Duodenal mucosa (tissue), 2 donors: ENCODE measurements at regions not wholly inside any gene's neighbourhood (a gene's known extent, or its start where the extent isn't known, plus 50 kb on each side); places are given as distances from the start of the nearest gene placed in this dataset.

Experiments
- H3K27ac ChIP-seq: one replicate; pipeline ENCODE4 v1.7.0; 2013; ENCODE audit warnings: low read depth, low read length
- H3K27me3 ChIP-seq, 2 donors: one replicate each; pipeline ENCODE4 v1.7.0; 2013; ENCODE audit warnings: low read length in 2 of 2, control low read depth in 1 of 2; ENCODE audit not compliant: insufficient read depth in 2 of 2, control insufficient read depth in 1 of 2
- H3K36me3 ChIP-seq, 2 donors: one replicate each; pipeline ENCODE4 v1.7.0; 2013; ENCODE audit warnings: low read length in 2 of 2, control low read depth in 1 of 2; ENCODE audit not compliant: insufficient read depth in 2 of 2, control insufficient read depth in 1 of 2
- H3K4me1 ChIP-seq, 2 donors: one replicate each; pipeline ENCODE4 v1.7.0; 2013; ENCODE audit warnings: low read length in 2 of 2, control low read depth in 1 of 2; ENCODE audit not compliant: insufficient read depth in 2 of 2, control insufficient read depth in 1 of 2
- H3K4me3 ChIP-seq, 2 donors: one replicate each; pipeline ENCODE4 v1.7.0; 2013; ENCODE audit warnings: low read length in 2 of 2, low read depth in 1 of 2
- H3K9ac ChIP-seq, 2 donors: one replicate each; pipeline ENCODE4 v1.7.0; 2013; ENCODE audit warnings: low read length in 2 of 2, low read depth in 1 of 2
- H3K9me3 ChIP-seq, 2 donors: one replicate each; pipeline ENCODE4 v1.7.0; 2013; ENCODE audit warnings: low read length in 2 of 2, control low read depth in 1 of 2; ENCODE audit not compliant: control insufficient read depth in 1 of 2

DNA sequence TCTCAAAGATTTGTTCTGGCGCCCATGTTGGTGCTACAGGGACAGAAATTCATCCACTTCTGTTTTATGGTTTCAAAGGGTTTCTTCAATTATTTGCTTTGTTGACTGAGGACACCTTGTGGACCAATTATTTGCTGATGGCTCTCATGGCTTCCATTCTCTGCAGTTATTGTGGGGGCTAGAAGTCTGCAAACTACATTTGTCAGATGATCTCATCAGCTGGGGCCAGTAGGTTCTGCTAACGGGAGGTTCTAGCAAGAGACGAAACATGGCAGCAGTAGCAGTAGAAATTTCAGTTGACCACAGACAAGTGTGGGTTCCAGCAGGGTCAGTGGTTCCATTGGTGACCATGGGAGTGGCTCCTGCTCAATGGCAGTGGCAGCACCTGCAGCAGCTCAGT lies 72.8 kb upstream of the BLCAP start:
- H3K27me3 ChIP-seq = peaks cover 8 to 25% of the 10 kb centered on the region in 2 donors
- no peaks in the 10 kb centered on the region for H3K36me3 ChIP-seq
- H3K4me1 ChIP-seq = no peaks in the 10 kb centered on the region
- H3K27ac ChIP-seq = no peak overlapping the region
- H3K9me3 ChIP-seq = no peaks in the 10 kb centered on the region
- no peak overlapping the region for H3K4me3 ChIP-seq
- H3K9ac ChIP-seq = no peak overlapping the region

DNA sequence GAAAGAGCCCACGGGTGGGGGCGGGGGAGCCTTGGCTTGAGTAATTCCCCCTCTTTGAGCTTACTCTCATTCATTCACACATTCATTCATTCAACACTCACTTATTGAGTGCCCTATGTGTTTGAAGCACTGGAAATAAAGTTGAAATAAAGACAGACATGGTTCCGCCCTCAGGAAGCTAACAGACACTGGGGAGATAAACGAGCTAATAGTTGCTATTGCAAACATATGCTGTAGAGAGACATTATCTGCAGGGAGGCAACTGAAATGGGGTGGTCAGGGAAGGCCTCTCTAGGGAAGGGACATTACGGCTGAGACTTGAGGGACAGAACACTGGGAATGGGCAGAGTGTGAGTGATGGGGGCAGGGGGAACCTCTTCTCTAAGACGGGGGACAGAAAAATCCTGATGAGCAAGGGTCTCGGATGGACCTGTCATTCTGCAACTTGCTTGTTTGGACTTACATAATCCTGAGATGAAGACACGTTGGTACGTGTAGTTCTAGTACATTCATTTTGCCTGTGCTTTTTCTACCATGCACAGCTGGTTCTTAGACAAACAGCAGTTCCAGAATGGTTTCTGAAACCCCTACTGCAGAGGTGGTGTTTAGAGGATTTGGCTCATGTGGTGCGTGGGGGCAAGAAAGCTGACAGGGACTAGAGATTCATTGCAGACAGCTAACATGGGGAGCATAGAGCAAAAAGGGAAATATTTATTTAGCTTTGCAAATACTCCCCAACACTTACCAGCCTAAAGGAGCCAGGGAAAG lies 71.1 kb upstream of the BLCAP start:
- H3K4me1 ChIP-seq = peaks cover under 1 to 4% of the 10 kb centered on the region in 2 donors
- H3K4me3 ChIP-seq = no peak overlapping the region
- no peak overlapping the region for H3K27ac ChIP-seq
- H3K36me3 ChIP-seq = no peaks in the 10 kb centered on the region
- no peak overlapping the region for H3K9ac ChIP-seq
- peaks cover 8 to 18% of the 10 kb centered on the region in 2 donors for H3K27me3 ChIP-seq
- no peaks in the 10 kb centered on the region for H3K9me3 ChIP-seq

DNA sequence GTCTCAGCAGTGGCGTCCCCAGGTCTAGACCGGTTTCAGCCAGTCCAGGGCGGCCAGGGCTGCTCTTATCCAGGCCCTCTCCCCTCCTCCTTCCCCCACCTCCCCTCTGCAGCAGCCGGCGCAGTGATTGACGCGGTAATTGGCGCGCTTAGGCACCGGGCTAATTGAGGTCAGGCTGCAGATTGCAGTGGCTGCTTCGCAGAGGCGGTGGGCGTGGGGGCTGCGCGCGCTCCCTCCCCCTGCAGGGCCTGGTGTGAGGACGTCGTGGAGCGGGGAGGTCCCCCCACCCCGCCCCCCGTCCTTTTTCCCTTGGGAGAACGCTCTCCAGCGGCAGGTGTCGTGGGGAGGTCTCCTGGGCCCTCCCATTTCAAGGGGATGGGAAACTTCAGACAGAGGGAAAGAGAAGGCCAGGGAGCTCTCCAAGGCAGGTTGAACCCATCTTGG lies 70.4 kb upstream of the BLCAP start:
- H3K27me3 ChIP-seq = peaks cover 8 to 18% of the 10 kb centered on the region in 2 donors
- no peaks in the 10 kb centered on the region for H3K9me3 ChIP-seq
- H3K4me1 ChIP-seq = peaks cover 7 to 10% of the 10 kb centered on the region in 2 donors
- no peak overlapping the region for H3K4me3 ChIP-seq
- no peak overlapping the region for H3K27ac ChIP-seq
- H3K36me3 ChIP-seq = no peaks in the 10 kb centered on the region
- H3K9ac ChIP-seq = no peak overlapping the region

DNA sequence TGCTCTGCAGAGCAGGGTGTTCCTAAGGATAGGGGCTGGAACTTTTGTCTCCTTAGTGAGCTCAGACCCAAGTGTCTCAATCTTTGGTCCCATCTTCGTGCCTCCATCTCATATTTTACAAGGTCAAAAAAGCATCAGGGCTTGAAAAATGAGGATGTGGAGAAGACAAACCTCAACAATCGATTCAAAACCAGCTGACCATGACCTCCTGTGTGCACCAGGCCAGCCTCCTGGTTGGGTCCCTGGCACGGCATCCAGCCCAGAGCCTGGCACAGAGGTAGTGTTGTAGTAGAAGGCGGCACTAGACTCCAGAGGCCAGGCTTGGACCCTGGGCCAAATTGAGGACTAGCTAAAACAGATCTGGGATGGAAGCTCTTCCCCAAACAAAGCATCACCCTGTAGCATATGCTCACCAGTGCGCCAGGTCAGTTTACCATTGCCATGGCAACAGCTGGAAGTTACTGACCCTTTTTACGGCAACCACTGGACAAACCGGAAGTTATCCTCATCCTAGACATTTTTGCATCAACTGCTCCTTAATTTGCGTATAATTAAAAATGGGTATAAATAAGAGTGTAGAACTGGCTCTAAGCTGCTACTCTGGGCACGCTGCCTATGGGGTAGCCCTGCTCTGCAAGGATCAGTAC lies 69.3 kb upstream of the BLCAP start:
- H3K27me3 ChIP-seq = peaks cover 8 to 18% of the 10 kb centered on the region in 2 donors
- no peak overlapping the region for H3K9ac ChIP-seq
- no peak overlapping the region for H3K4me3 ChIP-seq
- H3K9me3 ChIP-seq = no peaks in the 10 kb centered on the region
- no peak overlapping the region for H3K27ac ChIP-seq
- H3K4me1 ChIP-seq = peaks cover 17 to 18% of the 10 kb centered on the region in 2 donors
- H3K36me3 ChIP-seq = no peaks in the 10 kb centered on the region

DNA sequence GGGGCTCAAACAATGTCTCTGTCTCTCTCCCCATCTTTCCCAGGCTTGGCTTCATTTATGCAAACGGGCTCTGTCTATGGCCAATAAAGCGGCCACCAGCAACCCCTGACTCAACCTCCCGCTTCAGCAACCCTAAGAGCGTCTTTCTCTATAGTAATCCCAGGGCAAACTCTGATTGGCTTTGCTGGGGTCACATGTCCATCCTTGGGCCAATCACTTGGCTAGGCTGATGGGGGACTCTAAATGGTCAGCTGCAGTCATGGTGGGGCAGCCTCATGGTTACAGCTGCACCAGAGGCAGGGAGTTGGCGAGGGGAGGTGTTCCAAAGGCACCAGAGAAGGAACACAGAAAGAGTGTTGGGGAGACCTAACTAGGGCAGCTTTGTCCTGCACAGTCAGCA lies 68.5 kb upstream of the BLCAP start:
- H3K36me3 ChIP-seq = no peaks in the 10 kb centered on the region

DNA sequence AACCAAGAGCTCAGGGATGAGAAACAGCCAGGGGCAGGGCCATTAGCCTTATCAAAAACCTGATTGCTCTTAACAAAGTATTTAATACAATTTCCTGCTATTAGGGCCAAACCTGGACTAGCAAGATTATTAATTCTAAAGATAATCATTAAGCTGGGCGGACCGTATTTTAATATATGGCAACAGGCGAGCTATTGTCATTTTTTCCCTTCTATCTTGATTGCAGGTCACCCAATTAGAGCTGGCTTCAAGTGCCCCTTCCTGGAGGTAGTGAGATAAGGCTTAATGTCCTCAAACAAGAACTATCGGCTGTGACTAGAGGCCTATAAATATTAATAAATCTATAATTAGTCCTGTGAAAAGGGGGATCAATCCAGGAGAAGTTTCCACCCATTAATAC lies 66.0 kb upstream of the BLCAP start:
- H3K4me3 ChIP-seq = no peak overlapping the region
- peaks cover 8 to 10% of the 10 kb centered on the region in 2 donors for H3K27me3 ChIP-seq

More for the DNA sequence above, 68.5 kb upstream of the BLCAP start:
- no peak overlapping the region for H3K27ac ChIP-seq
- no peak overlapping the region for H3K9ac ChIP-seq
- H3K4me3 ChIP-seq = no peak overlapping the region
- H3K27me3 ChIP-seq = peaks cover 8 to 18% of the 10 kb centered on the region in 2 donors
- peaks cover 24 to 27% of the 10 kb centered on the region in 2 donors for H3K4me1 ChIP-seq
- H3K9me3 ChIP-seq = no peaks in the 10 kb centered on the region

DNA sequence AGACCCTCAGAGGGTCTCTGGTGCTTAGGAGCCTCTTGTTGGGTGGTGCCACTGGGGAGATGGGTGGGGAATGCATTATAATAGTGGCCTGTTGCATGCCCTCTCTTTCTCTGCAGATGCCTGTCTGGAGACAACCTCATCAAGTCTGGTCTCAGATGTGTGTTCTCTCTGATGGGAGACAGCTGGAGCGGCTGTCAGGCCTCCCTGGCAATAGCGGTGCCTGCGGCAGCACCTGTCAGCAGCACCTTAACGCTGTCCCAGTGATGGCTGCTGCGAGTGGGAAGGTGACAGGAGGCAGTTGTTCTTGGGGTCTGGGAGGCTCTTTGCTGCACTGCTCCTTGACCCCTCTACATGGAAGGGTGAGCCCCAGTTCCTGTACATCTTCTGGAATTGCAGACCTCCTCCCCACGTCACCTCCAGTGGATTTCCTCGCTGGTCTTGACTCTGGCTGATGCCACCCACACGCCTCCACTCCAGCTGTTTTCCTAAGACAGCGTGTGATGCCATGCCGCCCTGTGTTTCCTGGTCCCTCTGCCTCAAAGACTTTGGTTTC lies 63.3 kb upstream of the BLCAP start:
- Histone ChIP-seq H3K36me3 (no peaks in the 10 kb centered on the region), H3K4me1 (peaks cover 24 to 27% of the 10 kb centered on the region in 2 donors), H3K27me3 (no peaks in the 10 kb centered on the region), H3K27ac (no peak overlapping the region), H3K9me3 (peaks cover 0 to 1% of the 10 kb centered on the region in 2 donors), H3K4me3 (no peak overlapping the region), H3K9ac (peak overlapping the region in 1 of 2 donors; percentile 24)

More for the DNA sequence above, 66.0 kb upstream of the BLCAP start:
- no peak overlapping the region for H3K9ac ChIP-seq
- H3K4me1 ChIP-seq = peaks cover 24 to 27% of the 10 kb centered on the region in 2 donors
- H3K9me3 ChIP-seq = no peaks in the 10 kb centered on the region
- no peak overlapping the region for H3K27ac ChIP-seq
- H3K36me3 ChIP-seq = no peaks in the 10 kb centered on the region

DNA sequence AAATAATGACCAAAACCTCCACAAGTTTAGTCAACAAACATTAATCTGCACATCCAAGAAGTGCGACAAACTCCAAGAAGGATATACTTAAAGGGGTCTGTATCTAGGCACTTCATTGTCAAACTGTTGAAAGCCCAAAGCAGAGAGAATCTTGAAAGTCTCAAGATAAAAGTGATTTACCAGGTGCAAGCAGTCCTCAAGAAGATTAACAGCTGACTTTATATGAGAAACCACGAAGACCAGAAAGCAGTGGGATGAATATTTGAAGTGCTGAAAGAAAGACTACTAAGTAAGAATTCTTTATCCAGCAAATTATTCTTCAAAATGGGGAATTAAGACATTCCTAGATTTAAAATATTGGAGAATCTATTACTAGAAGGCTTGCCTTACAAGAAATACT lies 58.4 kb upstream of the BLCAP start:
- Histone ChIP-seq H3K36me3 (no peaks in the 10 kb centered on the region), H3K27me3 (no peaks in the 10 kb centered on the region), H3K27ac (no peak overlapping the region), H3K9ac (no peak overlapping the region), H3K4me1 (peaks cover 8 to 13% of the 10 kb centered on the region in 2 donors), H3K4me3 (no peak overlapping the region), H3K9me3 (peaks cover 0 to 3% of the 10 kb centered on the region in 2 donors)

DNA sequence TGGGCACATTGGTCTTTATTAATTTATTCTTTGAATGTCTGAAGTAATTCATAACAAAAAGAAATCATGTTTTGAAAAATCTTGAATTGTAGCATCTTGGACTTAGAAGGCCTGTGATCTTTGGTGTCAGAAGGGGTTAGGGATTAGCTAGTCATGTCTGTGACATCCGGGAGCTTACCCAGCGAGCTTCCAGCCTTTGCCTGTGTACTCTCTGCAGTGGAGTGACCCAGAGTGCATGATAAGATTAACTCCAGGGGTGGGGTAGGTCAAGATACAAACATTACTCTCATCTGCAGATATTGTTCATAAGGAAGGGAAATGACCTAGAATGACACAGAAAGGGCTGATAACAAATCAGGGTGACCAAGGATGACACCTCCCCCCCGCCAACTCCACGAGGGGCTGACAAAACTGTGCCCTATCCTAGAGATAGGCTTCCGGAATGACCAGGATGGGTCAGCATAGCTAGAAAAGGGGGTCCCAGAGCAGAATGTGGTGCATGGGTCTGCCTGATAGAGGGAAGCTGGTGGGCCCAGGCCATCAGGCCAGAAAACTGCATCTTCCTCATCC lies 56.6 kb upstream of the BLCAP start:
- no peak overlapping the region for H3K4me3 ChIP-seq
- no peak overlapping the region for H3K27ac ChIP-seq
- H3K9ac ChIP-seq = no peak overlapping the region
- H3K9me3 ChIP-seq = peaks cover 0 to 3% of the 10 kb centered on the region in 2 donors
- no peaks in the 10 kb centered on the region for H3K27me3 ChIP-seq
- peaks cover 8 to 13% of the 10 kb centered on the region in 2 donors for H3K4me1 ChIP-seq
- no peaks in the 10 kb centered on the region for H3K36me3 ChIP-seq

DNA sequence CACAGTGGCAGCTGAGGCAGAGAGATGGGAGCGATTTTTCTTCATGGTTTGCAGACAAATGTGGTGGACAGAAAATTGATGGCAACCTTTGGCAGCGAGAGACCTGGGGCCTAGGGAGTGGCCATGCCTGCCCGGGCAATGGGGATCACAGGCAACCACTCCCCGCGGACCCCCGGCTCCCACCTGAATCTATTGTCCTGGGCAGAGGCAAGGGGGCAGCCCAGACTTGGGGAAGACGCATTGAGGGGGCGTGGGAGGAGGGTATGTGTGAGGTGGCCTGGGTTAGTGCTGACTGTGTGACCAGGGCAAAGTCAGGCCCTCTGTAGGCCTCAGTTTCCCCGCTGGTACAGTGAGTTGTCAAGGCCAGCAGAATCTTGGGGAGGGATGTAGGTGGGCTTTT lies 53.6 kb upstream of the BLCAP start:
- H3K27ac ChIP-seq = no peak overlapping the region
- peaks cover 8 to 13% of the 10 kb centered on the region in 2 donors for H3K4me1 ChIP-seq
- H3K9me3 ChIP-seq = peaks cover 0 to 3% of the 10 kb centered on the region in 2 donors
- H3K9ac ChIP-seq = no peak overlapping the region
- no peak overlapping the region for H3K4me3 ChIP-seq
- H3K27me3 ChIP-seq = no peaks in the 10 kb centered on the region
- no peaks in the 10 kb centered on the region for H3K36me3 ChIP-seq
